ENCODE measurements at regions not wholly inside any gene's neighbourhood (a gene's known extent, or its start where the extent isn't known, plus 50 kb on each side); places are given as distances from the start of the nearest gene placed in this dataset.

- no peak for DNase-seq (ENCODE audit: low spot score)
Measured at GRCh38 chr16:48831076-48831722, 221.2 kb upstream of the N4BP1 start.

- DNase-seq (ENCODE audit: low spot score): no peak
Measured at GRCh38 chr16:48829336-48830310, 219.6 kb upstream of the N4BP1 start.

DNA sequence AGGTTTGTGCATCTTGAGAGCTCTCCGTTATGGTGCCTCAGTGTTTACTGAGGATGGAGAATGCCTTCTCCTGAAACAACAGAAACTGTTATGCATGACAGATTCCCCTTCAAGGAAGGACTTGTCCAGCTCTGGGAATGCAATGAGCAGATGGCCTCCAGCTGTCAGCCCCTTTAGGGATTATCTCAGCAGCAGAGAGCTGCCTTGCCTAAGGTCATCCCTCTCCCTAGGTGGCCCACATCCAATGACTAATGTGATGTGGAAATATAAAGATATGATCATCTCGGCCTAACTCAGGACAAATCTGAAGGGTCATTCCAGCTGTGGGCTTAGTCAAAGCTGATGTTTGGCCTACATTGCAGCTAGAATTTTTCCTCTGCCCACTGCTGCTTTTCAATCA, 214.3 kb upstream of the N4BP1 start:
- no peak for DNase-seq (ENCODE audit: low spot score)

GRCh38 chr16:48822431-48822830, 212.5 kb upstream of the N4BP1 start:
- no peak for DNase-seq (ENCODE audit: low spot score)

DNA sequence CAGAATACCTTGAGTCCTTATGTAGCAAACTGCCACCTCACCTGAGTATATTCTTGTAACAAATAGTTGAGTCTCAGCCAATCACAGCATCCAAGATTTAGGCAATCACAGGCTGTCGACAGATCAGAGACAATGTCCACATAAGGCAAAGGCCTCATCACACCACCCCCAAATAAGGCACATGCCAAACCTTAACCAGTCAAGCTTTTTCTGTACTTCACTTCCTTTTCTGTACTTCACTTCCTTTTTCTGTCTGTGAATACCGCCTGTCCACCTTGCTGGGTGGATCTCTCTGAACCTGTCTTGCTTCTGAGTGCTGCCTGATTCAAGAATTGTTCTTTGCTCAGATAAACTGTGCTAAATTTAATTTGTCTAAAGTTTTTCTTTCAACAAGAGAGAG, 210.4 kb upstream of the N4BP1 start:
- DNase-seq (ENCODE audit: low spot score): no peak

DNA sequence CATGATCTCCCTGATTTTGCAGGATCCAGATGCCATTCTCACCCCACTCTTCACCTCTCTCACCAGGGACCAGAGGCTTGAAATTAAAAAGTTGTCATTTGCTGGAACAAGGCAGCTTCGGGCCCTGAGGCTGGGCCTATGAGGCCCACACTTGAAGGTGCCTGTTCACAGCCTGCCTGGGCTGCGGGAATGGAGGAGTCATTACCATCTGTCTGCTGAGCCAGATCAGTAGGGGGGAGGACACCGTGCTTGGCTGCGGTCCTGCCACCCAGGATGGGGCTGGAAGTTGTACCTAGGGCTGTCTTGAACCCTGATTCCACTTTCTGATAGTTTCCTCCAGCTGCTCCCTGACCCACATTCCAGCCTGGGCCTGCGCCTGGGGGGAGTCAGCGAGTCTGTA, 208.3 kb upstream of the N4BP1 start:
- no peak for DNase-seq (ENCODE audit: low spot score)

DNA sequence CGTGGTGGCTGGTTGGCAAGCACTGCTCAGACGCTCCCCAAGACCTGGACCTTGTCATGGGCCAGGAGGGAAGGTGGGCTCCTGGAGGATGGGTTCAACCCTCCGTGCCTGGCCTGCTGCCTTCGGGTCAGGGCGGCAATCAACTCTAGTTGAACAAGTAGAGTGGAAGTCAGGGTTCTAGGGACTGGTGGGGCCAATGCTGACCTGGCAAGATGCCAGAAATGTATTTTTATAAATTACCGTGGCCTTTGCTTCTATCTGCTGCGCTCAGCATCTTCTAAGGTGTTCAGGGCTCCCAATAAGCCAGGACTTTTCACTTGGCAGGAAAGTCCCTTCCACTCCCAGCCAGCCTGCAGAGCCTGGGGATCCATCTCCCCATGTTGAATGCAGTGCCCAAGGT, 207.1 kb upstream of the N4BP1 start:
- DNase-seq (ENCODE audit: low spot score): no peak

DNA sequence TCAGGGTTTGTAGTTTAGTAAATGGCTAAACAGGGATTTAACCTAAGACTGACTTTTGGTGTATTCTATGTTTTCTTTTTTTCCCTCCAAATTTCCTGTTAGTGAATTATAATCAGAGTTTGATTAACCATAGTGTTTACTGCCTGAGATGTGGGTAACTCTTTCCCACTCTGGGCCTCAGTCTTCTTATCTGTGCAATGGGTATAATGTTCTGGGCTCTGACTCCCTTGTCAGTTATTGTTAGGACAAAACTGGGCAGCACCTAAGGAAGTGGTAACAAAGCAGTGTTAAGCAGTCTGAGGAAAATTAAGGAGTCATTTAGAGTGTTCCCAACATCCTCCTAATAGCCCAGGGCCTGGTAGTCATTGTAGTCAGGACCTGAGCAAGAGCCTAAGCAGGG, 206.4 kb upstream of the N4BP1 start:
- no peak for DNase-seq (ENCODE audit: low spot score)

GRCh38 chr16:48814994-48815393, 205.0 kb upstream of the N4BP1 start:
- no peak for DNase-seq (ENCODE audit: low spot score)

- DNase-seq (ENCODE audit: low spot score): no peak
Measured at GRCh38 chr16:48813485-48813884, 203.5 kb upstream of the N4BP1 start.

DNA sequence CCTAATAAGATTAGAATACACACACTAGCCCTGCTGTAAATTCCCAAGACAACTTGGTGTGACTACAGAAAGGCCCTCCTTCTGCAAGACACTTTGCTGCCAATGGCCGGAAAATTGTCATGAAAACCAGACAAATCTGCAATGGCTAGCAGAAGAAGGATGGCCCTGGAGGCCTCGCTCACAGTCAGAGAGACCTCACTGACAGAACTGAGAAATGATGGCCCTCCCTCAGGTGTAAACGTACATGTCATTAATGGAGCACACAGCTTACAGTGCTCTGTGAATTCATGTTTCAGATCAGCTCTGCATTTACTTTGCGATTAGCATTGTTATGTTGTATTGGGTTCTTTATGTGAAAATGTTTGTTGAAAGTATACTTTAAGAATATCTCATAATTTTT, 202.9 kb upstream of the N4BP1 start:
- no peak for DNase-seq (ENCODE audit: low spot score)

DNA sequence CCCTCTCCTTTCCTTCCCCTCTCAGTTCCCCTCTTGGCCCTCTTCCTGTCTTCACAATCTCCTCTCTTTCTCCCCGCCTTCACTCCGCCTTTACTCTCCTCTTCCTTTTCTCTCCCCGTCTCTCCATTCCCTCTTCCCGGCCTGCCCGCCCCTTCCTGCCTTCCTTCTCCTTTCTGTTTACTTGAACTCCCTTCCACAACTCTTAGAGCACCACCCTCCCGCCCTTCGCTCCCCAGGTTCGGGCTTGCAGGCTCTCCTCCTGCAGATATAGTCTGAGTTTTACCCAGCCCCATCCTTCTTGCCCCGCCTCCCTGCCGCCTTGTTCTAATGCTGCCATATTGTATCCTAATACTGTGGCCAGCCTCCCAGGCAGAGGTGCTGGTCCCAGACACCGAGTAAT, 201.5 kb upstream of the N4BP1 start:
- DNase-seq (ENCODE audit: low spot score): no peak

GRCh38 chr16:48810803-48811453, 200.9 kb upstream of the N4BP1 start:
- no peak for DNase-seq (ENCODE audit: low spot score)

- DNase-seq (ENCODE audit: low spot score): no peak
Measured at GRCh38 chr16:48810436-48810802, 200.4 kb upstream of the N4BP1 start.

- DNase-seq (ENCODE audit: low spot score): no peak
Measured at GRCh38 chr16:48790151-48790550, 180.2 kb upstream of the N4BP1 start.

GRCh38 chr16:48788475-48788874, 178.5 kb upstream of the N4BP1 start:
- DNase-seq (ENCODE audit: low spot score): no peak

- DNase-seq (ENCODE audit: low spot score): no peak
Measured at GRCh38 chr16:48745541-48745940, 135.6 kb upstream of the N4BP1 start.

DNA sequence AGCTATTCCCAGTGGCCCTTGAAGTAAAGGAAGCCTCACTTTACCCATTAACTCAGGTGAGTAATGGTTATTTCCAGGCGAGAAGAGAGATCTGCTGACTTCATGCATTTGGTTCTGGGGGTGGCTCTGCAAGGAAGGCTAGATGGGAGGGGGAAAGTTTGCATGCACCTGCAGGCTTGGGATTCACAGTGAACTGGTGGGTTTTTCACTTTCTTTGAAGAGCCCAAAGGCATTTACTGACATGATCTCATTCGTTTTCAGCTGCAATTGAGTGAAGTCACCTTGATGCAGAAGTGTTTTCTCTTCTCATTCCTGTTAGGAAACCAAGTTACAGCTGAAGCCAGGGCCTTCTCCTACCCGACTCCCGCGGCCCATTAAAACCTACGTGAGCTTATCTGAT, 131.0 kb upstream of the N4BP1 start:
- no peak for DNase-seq (ENCODE audit: low spot score)

- DNase-seq (ENCODE audit: low spot score): no peak
Measured at GRCh38 chr16:48734220-48734619, 124.2 kb upstream of the N4BP1 start.

- no peak for DNase-seq (ENCODE audit: low spot score)
Measured at GRCh38 chr16:48704710-48705109, 94.7 kb upstream of the N4BP1 start.

GRCh38 chr16:48687421-48688038, 77.5 kb upstream of the N4BP1 start:
- DNase-seq (ENCODE audit: low spot score): peak; percentile 79

GRCh38 chr16:48684148-48684547, 74.2 kb upstream of the N4BP1 start:
- DNase-seq (ENCODE audit: low spot score): no peak

Measured in umbilical cord (tissue), 1 donor.